HEK293 (cell line): ENCODE measurements at regions not wholly inside any gene's neighbourhood (a gene's known extent, or its start where the extent isn't known, plus 50 kb on each side); places are given as distances from the start of the nearest gene placed in this dataset.

Source experiments
- CTCF ChIP-seq: fragments of 450-650 bp; formaldehyde crosslinking; IDR thresholded peaks from 2 replicates; pipeline ENCODE4 v1.5.1; 2016; ENCODE audit warnings: missing biosample characterization, missing genetic modification characterization
- KLF16 ChIP-seq: fragments of 450-650 bp; formaldehyde crosslinking; IDR thresholded peaks from 2 replicates; pipeline ENCODE4 v1.5.1; 2017; ENCODE audit warnings: missing biosample characterization, missing genetic modification characterization
- KLF9 ChIP-seq: fragments of 450-650 bp; formaldehyde crosslinking; IDR thresholded peaks from 2 replicates; pipeline ENCODE4 v1.5.1; 2016; ENCODE audit warnings: missing biosample characterization, missing genetic modification characterization, low read depth
- SP2 ChIP-seq: fragments of 450-650 bp; formaldehyde crosslinking; IDR thresholded peaks from 2 replicates; pipeline ENCODE4 v1.5.1; 2016; ENCODE audit warnings: missing biosample characterization, missing genetic modification characterization
- YY1 ChIP-seq: fragments of 450-650 bp; formaldehyde crosslinking; IDR thresholded peaks from 2 replicates; pipeline ENCODE4 v1.5.1; 2018; ENCODE audit warnings: missing biosample characterization, missing genetic modification characterization
- ZBTB7A ChIP-seq: fragments of 450-650 bp; formaldehyde crosslinking; IDR thresholded peaks from 2 replicates; pipeline ENCODE4 v1.5.1; 2016; ENCODE audit warnings: low read depth, missing biosample characterization, missing genetic modification characterization
- ZFP3 ChIP-seq: fragments of 450-650 bp; formaldehyde crosslinking; IDR thresholded peaks from 2 replicates; pipeline ENCODE4 v1.5.1; 2016; ENCODE audit warnings: low read depth, missing biosample characterization, missing genetic modification characterization
- ZFP69B ChIP-seq: fragments of 450-650 bp; formaldehyde crosslinking; IDR thresholded peaks from 2 replicates; pipeline ENCODE4 v1.5.1; 2016; ENCODE audit warnings: missing biosample characterization, missing genetic modification characterization
- ZNF311 ChIP-seq: fragments of 450-650 bp; formaldehyde crosslinking; IDR thresholded peaks from 2 replicates; pipeline ENCODE4 v1.5.1; 2017; ENCODE audit warnings: missing biosample characterization, missing genetic modification characterization, borderline replicate concordance
- ZNF324 ChIP-seq: fragments of 450-650 bp; formaldehyde crosslinking; IDR thresholded peaks from 2 replicates; pipeline ENCODE4 v1.5.1; 2016; ENCODE audit warnings: missing biosample characterization, missing genetic modification characterization
- ZNF350 ChIP-seq: fragments of 450-650 bp; formaldehyde crosslinking; IDR thresholded peaks from 2 replicates; pipeline ENCODE4 v1.5.0; 2017; ENCODE audit warnings: missing biosample characterization, mild to moderate bottlenecking, missing genetic modification characterization
- ZNF530 ChIP-seq: fragments of 450-650 bp; formaldehyde crosslinking; IDR thresholded peaks from 2 replicates; pipeline ENCODE4 v1.5.1; 2016; ENCODE audit warnings: low read depth, missing biosample characterization, missing genetic modification characterization

GRCh38 chr11:115718945-115719344 is 214.7 kb upstream of the CADM1 start:
- TF ChIP-seq ZFP69B (tag by site-specific recombination) (no peak), KLF9 (tag by site-specific recombination) (no peak), SP2 (tag by site-specific recombination) (no peak), CTCF (no peak), ZFP3 (tag by site-specific recombination) (no peak), ZBTB7A (tag by site-specific recombination) (no peak), ZNF350 (tag by site-specific recombination) (no peak), ZNF324 (no peak), KLF16 (tag by site-specific recombination) (no peak), ZNF311 (no peak), YY1 (tag by site-specific recombination) (no peak), ZNF530 (tag by site-specific recombination) (no peak)
